Transverse colon (tissue), 4 donors: ENCODE measurements at regions not wholly inside any gene's neighbourhood (a gene's known extent, or its start where the extent isn't known, plus 50 kb on each side); places are given as distances from the start of the nearest gene placed in this dataset.

ENCODE experiments used
- DNase-seq: peaks from one replicate; pipeline ENCODE4 v3.0.0-alpha.2; 2019
- H3K27ac ChIP-seq, 4 donors: fragments of 200-600 bp; sonication (generic); 2 replicates each; pipeline ENCODE4 v1.5.1; 2016 to 2018; ENCODE audit warnings: inconsistent platforms in 4 of 4
- H3K27me3 ChIP-seq: fragments of 200-600 bp; sonication (generic); 2 replicates; pipeline ENCODE4 v1.5.1; 2017; ENCODE audit warnings: inconsistent platforms
- H3K36me3 ChIP-seq, 4 donors: fragments of 200-600 bp; sonication (generic); 2 replicates each; pipeline ENCODE4 v1.5.1; 2017 to 2019; ENCODE audit warnings: inconsistent platforms in 4 of 4
- H3K4me1 ChIP-seq, 4 donors: fragments of 200-600 bp; sonication (generic); 2 replicates each; pipeline ENCODE4 v1.5.1; 2017 to 2020; ENCODE audit warnings: inconsistent platforms in 4 of 4
- H3K4me3 ChIP-seq, 4 donors: fragments of 200-600 bp; sonication (generic); 1 replicate in 1 of 4; 2 replicates in 3 of 4; pipeline versions ENCODE4 v1.5.1 to v1.6.1; 2017 to 2019; ENCODE audit warnings: inconsistent platforms in 4 of 4
- H3K9me3 ChIP-seq, 2 donors: fragments of 200-600 bp; sonication (generic); 2 replicates each; pipeline ENCODE4 v1.5.1; 2017 to 2019; ENCODE audit warnings: inconsistent platforms in 2 of 2
- EP300 ChIP-seq: sonication (generic); formaldehyde crosslinking; IDR thresholded peaks from one replicate; pipeline ENCODE4 v1.6.1; 2017; ENCODE audit warnings: antibody characterized with exemption, low read depth
- POLR2A ChIP-seq: fragments of 450-650 bp; IDR thresholded peaks from one replicate; pipeline ENCODE4 v1.6.1; 2016; ENCODE audit warnings: antibody characterized with exemption, mild to moderate bottlenecking, moderate library complexity
- POLR2AphosphoS5 ChIP-seq, 3 donors: sonication (generic); formaldehyde crosslinking; IDR thresholded peaks; one replicate each; pipeline ENCODE4 v1.6.1; 2016; ENCODE audit warnings: antibody characterized with exemption in 3 of 3
- WGBS, 2 donors: methylation state at CpG; one replicate each; pipeline ENCODE4 v1.1.5; 2018; ENCODE audit warnings: low coverage in 1 of 2; 5-methylcytosine and 5-hydroxymethylcytosine counted together
- in situ Hi-C, 4 donors: fragments of 200-750 bp; cut with MboI; loops; one replicate each; pipeline versions ENCODE4 v1.15.0 to v1.15.1; 2017; ENCODE audit warnings: low sequenced_read_pairs in 3 of 4, low pct_ligation_motif_present in 1 of 4, low pct_unique_long_range_greater_than_20kb in 1 of 4
- intact Hi-C: fragments of 100-400 bp; cut with DNase I; formaldehyde crosslinking; loops from one replicate; pipeline ENCODE4 v1.15.1; 2023; ENCODE audit warnings: low total_unique reads
- TF ChIP-seq, protein P1 (sequence below), 5 experiments: fragments of 200-600 bp in 3 of 5; fragments of 450-650 bp in 2 of 5; sonication (generic) in 3 of 5; IDR thresholded peaks; 1 replicate in 2 of 5; 2 replicates in 3 of 5; pipeline ENCODE4 v1.5.1; 2016 to 2017; ENCODE audit warnings: antibody characterized with exemption in 5 of 5, inconsistent platforms in 3 of 5, mild to moderate bottlenecking in 2 of 5, moderate library complexity in 1 of 5

DNA sequence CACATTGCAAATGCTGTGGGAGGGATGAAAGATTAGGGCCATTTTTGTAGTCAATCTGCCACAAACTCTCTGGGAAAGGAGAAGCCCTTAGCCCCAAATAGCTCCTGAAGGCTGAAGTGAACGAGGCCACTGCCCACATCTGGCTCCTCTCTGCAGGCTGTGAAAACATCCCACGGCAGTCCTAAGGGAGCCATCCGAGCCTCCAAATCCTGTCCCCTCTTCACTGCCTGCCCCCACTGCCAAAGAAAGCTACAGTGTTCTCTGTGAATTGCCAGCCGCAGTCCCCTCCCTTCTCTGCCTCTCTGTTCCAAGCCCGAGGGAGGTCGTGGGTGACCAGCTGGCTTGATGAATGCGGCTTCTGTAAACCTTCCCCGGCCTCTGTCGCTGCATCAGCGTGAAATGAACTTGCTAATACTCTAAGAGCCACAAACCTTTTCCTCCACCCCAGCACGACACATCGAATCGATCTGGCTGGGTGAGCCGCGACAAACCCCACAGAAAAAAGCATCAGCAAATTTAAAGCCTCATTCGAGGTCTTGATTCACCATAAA, 180.7 kb upstream of the NRXN3 start:
- DNase-seq = no peak
- H3K27ac ChIP-seq = peak overlapping the region in 3 of 4 donors; percentile 15 to 25 (median 20)
- no peaks in the 10 kb centered on the region for H3K27me3 ChIP-seq
- H3K4me1 ChIP-seq = no peaks in the 10 kb centered on the region
- in situ Hi-C loops (no loop called here), intact Hi-C loops (no loop called here)
- TF ChIP-seq POLR2AphosphoS5 (IDR thresholded peaks at IDR 0.05) (no peak), EP300 (no peak), POLR2A (no peak)
- TF ChIP-seq, protein P1, sequence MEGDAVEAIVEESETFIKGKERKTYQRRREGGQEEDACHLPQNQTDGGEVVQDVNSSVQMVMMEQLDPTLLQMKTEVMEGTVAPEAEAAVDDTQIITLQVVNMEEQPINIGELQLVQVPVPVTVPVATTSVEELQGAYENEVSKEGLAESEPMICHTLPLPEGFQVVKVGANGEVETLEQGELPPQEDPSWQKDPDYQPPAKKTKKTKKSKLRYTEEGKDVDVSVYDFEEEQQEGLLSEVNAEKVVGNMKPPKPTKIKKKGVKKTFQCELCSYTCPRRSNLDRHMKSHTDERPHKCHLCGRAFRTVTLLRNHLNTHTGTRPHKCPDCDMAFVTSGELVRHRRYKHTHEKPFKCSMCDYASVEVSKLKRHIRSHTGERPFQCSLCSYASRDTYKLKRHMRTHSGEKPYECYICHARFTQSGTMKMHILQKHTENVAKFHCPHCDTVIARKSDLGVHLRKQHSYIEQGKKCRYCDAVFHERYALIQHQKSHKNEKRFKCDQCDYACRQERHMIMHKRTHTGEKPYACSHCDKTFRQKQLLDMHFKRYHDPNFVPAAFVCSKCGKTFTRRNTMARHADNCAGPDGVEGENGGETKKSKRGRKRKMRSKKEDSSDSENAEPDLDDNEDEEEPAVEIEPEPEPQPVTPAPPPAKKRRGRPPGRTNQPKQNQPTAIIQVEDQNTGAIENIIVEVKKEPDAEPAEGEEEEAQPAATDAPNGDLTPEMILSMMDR (IDR thresholded peaks at IDR 0.05) = no peak
- H3K4me3 ChIP-seq = no peak overlapping the region
- H3K36me3 ChIP-seq = no peaks in the 10 kb centered on the region
- H3K9me3 ChIP-seq = no peaks in the 10 kb centered on the region
- WGBS, 2 donors = 73 to 80% methylated on average over 2 to 16 of the region's 16 CpGs

DNA sequence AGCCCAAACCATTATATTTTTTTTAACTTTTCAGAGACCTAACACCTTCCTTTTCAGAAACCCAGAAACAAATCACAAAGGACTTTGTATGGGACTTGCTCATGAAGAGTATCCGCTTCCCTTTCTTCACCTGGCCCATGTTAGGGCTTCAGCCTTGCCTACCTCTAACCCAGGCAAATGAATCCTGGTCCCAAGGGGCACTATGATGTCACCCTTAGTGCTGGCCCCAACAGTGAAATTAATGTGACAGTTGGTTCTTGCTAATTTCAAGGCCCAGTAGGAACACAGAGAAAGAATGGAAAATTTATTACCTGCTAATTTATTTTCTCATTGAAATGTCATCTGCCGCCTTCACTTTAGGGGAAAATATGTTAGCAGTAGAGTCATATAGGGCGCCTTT, 179.8 kb upstream of the NRXN3 start:
- 85 to 100% methylated on average over 1 to 3 of the region's 3 CpGs for WGBS, 2 donors
- no peak for DNase-seq
- H3K4me3 ChIP-seq = no peak overlapping the region
- H3K27me3 ChIP-seq = no peaks in the 10 kb centered on the region
- no peaks in the 10 kb centered on the region for H3K4me1 ChIP-seq
- intact Hi-C loops = no loop called here
- TF ChIP-seq EP300 (no peak), POLR2A (no peak), POLR2AphosphoS5 (IDR thresholded peaks at IDR 0.05) (no peak)
- TF ChIP-seq, protein P1 (IDR thresholded peaks at IDR 0.05) = no peak
- no peaks in the 10 kb centered on the region for H3K9me3 ChIP-seq
- no peak overlapping the region for H3K27ac ChIP-seq
- in situ Hi-C loops = no loop called here
- H3K36me3 ChIP-seq = no peaks in the 10 kb centered on the region

DNA sequence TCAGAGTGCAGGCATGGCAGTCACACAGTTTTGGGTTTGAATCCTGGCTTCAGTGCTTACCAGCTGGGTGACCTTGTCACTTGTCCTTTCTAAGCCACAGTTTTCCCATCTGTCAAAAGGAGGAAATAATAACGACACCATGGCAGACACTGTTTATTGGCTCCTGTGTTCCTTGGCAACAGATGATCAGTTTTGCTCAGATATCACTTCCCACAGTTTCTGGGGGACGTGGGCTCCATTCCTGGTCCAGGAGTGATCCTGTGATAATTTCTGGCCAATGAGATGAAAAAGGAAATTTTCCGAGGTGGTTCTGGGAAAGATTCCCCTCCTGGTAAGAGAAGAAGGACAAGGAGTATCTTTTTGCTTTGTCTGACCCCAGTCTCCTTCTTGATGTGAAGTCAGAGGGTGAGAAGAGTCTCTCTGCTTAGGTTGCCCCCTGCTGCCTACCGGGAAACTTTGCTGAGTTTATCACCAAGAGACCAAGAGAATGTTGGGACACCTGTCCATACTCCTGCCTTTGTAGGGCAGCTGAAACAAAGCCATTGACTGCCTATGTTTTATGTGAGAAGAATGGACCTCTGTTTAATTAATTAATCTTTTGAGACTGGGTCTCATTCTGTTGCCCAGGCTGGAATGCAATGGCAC, 178.9 kb upstream of the NRXN3 start:
- intact Hi-C loops = no loop called here
- Histone ChIP-seq H3K27ac (no peak overlapping the region), H3K27me3 (no peaks in the 10 kb centered on the region), H3K36me3 (no peaks in the 10 kb centered on the region), H3K4me3 (no peak overlapping the region), H3K4me1 (no peaks in the 10 kb centered on the region), H3K9me3 (no peaks in the 10 kb centered on the region)
- in situ Hi-C loops = no loop called here
- 20 to 50% methylated on average over 1 to 4 of the region's 4 CpGs for WGBS, 2 donors
- TF ChIP-seq EP300 = no peak
- TF ChIP-seq POLR2AphosphoS5 (IDR thresholded peaks at IDR 0.05) = no peak
- TF ChIP-seq POLR2A = no peak
- TF ChIP-seq, protein P1 (IDR thresholded peaks at IDR 0.05) = no peak
- DNase-seq = no peak

DNA sequence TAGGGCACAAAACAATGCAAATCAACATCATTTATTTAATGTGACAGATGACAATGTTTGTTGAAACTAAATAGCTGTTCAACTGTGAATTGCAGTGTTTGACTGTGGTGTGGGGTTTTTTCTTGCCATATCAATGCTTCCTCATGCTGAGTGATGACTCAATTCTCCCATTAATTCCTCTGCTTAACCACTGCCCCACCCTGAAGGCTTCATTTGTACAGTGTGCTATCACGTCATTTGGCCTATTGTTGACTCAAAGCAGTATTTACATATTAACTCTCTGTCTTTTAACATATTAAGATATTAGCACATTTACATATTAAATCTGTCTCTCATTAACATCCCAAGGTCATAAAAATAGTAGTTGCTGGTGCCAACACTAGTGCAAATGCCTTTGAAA, 164.8 kb upstream of the NRXN3 start:
- Histone ChIP-seq H3K27ac (no peak overlapping the region), H3K4me1 (no peaks in the 10 kb centered on the region), H3K9me3 (peaks cover 0 to 5% of the 10 kb centered on the region in 2 donors), H3K27me3 (no peaks in the 10 kb centered on the region), H3K36me3 (no peaks in the 10 kb centered on the region), H3K4me3 (no peak overlapping the region)
- WGBS, 2 donors = 38 to 42% methylated on average over 1 of the region's 1 CpG
- TF ChIP-seq, protein P1 (IDR thresholded peaks at IDR 0.05) = no peak
- TF ChIP-seq EP300 (no peak), POLR2A (no peak), POLR2AphosphoS5 (IDR thresholded peaks at IDR 0.05) (no peak)
- in situ Hi-C loops = no loop called here
- DNase-seq = no peak
- intact Hi-C loops = no loop called here
